Skin epidermis (tissue), 12 donors: ENCODE measurements at regions not wholly inside any gene's neighbourhood (a gene's known extent, or its start where the extent isn't known, plus 50 kb on each side); places are given as distances from the start of the nearest gene placed in this dataset.

ENCODE experiments used
- H3K27ac ChIP-seq, 21 experiments: fragments of 200-600 bp; sonication (generic) in 11 of 21; one replicate each; pipeline ENCODE4 v1.5.0; 2020; ENCODE audit warnings: mild to moderate bottlenecking in 3 of 21, inconsistent platforms in 2 of 21, moderate library complexity in 2 of 21
- H3K4me3 ChIP-seq, 7 experiments: fragments of 200-600 bp; sonication (generic) in 2 of 7; one replicate each; pipeline ENCODE4 v1.5.0; 2020; ENCODE audit warnings: inconsistent platforms in 2 of 7, mild to moderate bottlenecking in 2 of 7, moderate library complexity in 1 of 7

GRCh38 chr18:24530630-24531111, 70.2 kb downstream of the HRH4 start:
- no peak overlapping the region for H3K4me3 ChIP-seq

GRCh38 chr18:24534271-24534670, 73.8 kb downstream of the HRH4 start:
- H3K27ac ChIP-seq, result no peak overlapping the region
- H3K4me3 ChIP-seq, result no peak overlapping the region

More at GRCh38 chr18:24530630-24531111, 70.2 kb downstream of the HRH4 start:
- H3K27ac ChIP-seq, result no peak overlapping the region

- H3K27ac ChIP-seq, result no peak overlapping the region
Observed at GRCh38 chr18:24534737-24535136, 74.3 kb downstream of the HRH4 start.

GRCh38 chr18:24535527-24536295, 75.3 kb downstream of the HRH4 start:
- H3K27ac ChIP-seq, result no peak overlapping the region

More at GRCh38 chr18:24534737-24535136, 74.3 kb downstream of the HRH4 start:
- no peak overlapping the region for H3K4me3 ChIP-seq

GRCh38 chr18:24536326-24536725, 75.9 kb downstream of the HRH4 start:
- Histone ChIP-seq H3K27ac (no peak overlapping the region), H3K4me3 (no peak overlapping the region)

More at GRCh38 chr18:24535527-24536295, 75.3 kb downstream of the HRH4 start:
- no peak overlapping the region for H3K4me3 ChIP-seq

GRCh38 chr18:24536834-24537233, 76.4 kb downstream of the HRH4 start:
- Histone ChIP-seq H3K27ac (no peak overlapping the region), H3K4me3 (no peak overlapping the region)

- Histone ChIP-seq H3K27ac (no peak overlapping the region), H3K4me3 (no peak overlapping the region)
Observed at GRCh38 chr18:24538414-24539264, 78.2 kb downstream of the HRH4 start.

GRCh38 chr18:24539866-24540617, 79.6 kb downstream of the HRH4 start:
- Histone ChIP-seq H3K4me3 (no peak overlapping the region), H3K27ac (no peak overlapping the region)

GRCh38 chr18:24540896-24541295, 80.5 kb downstream of the HRH4 start:
- Histone ChIP-seq H3K27ac (no peak overlapping the region), H3K4me3 (no peak overlapping the region)

GRCh38 chr18:24543086-24543794, 82.8 kb downstream of the HRH4 start:
- Histone ChIP-seq H3K27ac (no peak overlapping the region), H3K4me3 (no peak overlapping the region)

GRCh38 chr18:24543795-24544498, 83.5 kb downstream of the HRH4 start:
- peak overlapping the region in 1 of 21 experiments; percentile 13 for H3K27ac ChIP-seq
- H3K4me3 ChIP-seq, result no peak overlapping the region

- H3K27ac ChIP-seq, result no peak overlapping the region
- no peak overlapping the region for H3K4me3 ChIP-seq
Observed at GRCh38 chr18:24544949-24545348, 84.5 kb downstream of the HRH4 start.

- H3K4me3 ChIP-seq, result no peak overlapping the region
Observed at GRCh38 chr18:24545651-24546050, 85.2 kb downstream of the HRH4 start.

GRCh38 chr18:24546307-24546706, 85.9 kb downstream of the HRH4 start:
- H3K4me3 ChIP-seq, result no peak overlapping the region
- H3K27ac ChIP-seq, result no peak overlapping the region

More at GRCh38 chr18:24545651-24546050, 85.2 kb downstream of the HRH4 start:
- H3K27ac ChIP-seq, result no peak overlapping the region

- Histone ChIP-seq H3K27ac (no peak overlapping the region), H3K4me3 (no peak overlapping the region)
Observed at GRCh38 chr18:24548583-24548982, 88.1 kb downstream of the HRH4 start.

- H3K4me3 ChIP-seq, result no peak overlapping the region
- no peak overlapping the region for H3K27ac ChIP-seq
Observed at GRCh38 chr18:24552218-24552617, 91.8 kb downstream of the HRH4 start.

GRCh38 chr18:24553571-24554285, 93.3 kb downstream of the HRH4 start:
- no peak overlapping the region for H3K27ac ChIP-seq
- no peak overlapping the region for H3K4me3 ChIP-seq

- Histone ChIP-seq H3K27ac (no peak overlapping the region), H3K4me3 (no peak overlapping the region)
Observed at GRCh38 chr18:24558403-24558802, 98.0 kb downstream of the HRH4 start.
